WTC11 (cell line): ENCODE measurements at regions not wholly inside any gene's neighbourhood (a gene's known extent, or its start where the extent isn't known, plus 50 kb on each side); places are given as distances from the start of the nearest gene placed in this dataset.

ENCODE experiments used
- FOXP1 ChIP-seq: sonication (generic); formaldehyde crosslinking; IDR thresholded peaks from 2 replicates; pipeline ENCODE4 v1.8.0; 2022; ENCODE audit warnings: missing genetic modification reagents, mild to moderate bottlenecking, moderate library complexity, borderline replicate concordance
- TF ChIP-seq, protein P1 (sequence below): sonication (generic); formaldehyde crosslinking; IDR thresholded peaks from 2 replicates; pipeline ENCODE4 v1.8.0; 2022; ENCODE audit warnings: mild to moderate bottlenecking, missing genetic modification reagents
- TF ChIP-seq, protein P2 (sequence below): fragments of 200-600 bp; IDR thresholded peaks from 2 replicates; pipeline ENCODE4 v1.8.0; 2022; ENCODE audit warnings: antibody characterized with exemption

DNA sequence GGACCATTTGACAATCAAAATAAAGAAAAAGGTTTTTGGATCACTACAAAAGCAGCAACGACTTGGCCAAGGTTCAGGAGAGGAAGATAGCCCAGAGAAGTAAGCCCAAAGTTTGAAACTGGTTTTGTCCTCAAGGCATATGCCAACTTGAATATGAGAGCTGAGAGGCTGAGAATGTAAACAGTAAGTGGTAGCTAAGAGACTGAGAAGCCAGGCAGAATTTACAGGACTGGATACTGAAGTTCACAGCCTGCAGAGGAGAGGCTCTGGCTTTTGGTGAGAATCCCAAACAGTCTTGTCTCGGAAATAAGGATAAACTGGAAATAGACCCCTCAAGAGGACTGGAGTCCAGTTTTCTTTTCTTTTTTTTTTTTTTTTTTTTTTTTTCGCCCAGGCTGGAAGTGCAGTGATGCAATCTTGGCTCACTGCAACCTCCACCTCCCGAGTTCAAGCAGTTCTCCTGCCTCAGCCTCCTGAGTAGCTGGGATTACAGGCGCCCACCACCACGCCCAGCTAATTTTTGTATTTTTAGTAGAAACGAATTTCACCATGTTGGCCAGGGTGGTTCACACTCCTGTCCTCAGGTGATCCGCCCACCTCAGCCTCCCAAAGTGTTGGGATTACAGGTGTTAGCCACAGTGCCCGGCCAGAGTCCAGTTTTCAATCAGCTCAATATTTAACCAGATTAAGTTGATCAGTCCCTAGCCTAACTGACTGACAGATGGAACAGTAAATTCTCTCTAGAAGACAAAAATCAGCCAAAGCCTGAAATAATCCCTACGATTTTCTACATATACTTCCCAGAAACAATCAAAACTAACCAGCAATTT, 82.6 kb upstream of the COCH start:
- TF ChIP-seq FOXP1 (CRISPR knock-in tag) = no peak
- TF ChIP-seq, protein P1, sequence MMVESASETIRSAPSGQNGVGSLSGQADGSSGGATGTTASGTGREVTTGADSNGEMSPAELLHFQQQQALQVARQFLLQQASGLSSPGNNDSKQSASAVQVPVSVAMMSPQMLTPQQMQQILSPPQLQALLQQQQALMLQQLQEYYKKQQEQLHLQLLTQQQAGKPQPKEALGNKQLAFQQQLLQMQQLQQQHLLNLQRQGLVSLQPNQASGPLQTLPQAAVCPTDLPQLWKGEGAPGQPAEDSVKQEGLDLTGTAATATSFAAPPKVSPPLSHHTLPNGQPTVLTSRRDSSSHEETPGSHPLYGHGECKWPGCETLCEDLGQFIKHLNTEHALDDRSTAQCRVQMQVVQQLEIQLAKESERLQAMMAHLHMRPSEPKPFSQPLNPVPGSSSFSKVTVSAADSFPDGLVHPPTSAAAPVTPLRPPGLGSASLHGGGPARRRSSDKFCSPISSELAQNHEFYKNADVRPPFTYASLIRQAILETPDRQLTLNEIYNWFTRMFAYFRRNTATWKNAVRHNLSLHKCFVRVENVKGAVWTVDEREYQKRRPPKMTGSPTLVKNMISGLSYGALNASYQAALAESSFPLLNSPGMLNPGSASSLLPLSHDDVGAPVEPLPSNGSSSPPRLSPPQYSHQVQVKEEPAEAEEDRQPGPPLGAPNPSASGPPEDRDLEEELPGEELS (CRISPR knock-in tag) = no peak
- TF ChIP-seq, protein P2, sequence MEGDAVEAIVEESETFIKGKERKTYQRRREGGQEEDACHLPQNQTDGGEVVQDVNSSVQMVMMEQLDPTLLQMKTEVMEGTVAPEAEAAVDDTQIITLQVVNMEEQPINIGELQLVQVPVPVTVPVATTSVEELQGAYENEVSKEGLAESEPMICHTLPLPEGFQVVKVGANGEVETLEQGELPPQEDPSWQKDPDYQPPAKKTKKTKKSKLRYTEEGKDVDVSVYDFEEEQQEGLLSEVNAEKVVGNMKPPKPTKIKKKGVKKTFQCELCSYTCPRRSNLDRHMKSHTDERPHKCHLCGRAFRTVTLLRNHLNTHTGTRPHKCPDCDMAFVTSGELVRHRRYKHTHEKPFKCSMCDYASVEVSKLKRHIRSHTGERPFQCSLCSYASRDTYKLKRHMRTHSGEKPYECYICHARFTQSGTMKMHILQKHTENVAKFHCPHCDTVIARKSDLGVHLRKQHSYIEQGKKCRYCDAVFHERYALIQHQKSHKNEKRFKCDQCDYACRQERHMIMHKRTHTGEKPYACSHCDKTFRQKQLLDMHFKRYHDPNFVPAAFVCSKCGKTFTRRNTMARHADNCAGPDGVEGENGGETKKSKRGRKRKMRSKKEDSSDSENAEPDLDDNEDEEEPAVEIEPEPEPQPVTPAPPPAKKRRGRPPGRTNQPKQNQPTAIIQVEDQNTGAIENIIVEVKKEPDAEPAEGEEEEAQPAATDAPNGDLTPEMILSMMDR = no peak
